ELR (cell line): ENCODE measurements at regions not wholly inside any gene's neighbourhood (a gene's known extent, or its start where the extent isn't known, plus 50 kb on each side); places are given as distances from the start of the nearest gene placed in this dataset.
A peak's percentile ranks its signal among the peaks of the same experiment; 100 is the strongest.
"Not testable (repeated sequence)": the region's sequence is repeated elsewhere in the genome, so short reads cannot be mapped to it uniquely, and the experiment has no call there.

Source experiments
- DNase-seq: peaks from one replicate; pipeline ENCODE4 v3.0.0-alpha.2; 2015; ENCODE audit warnings: low read depth

GRCh38 chr12:8390001-8390777 is 65.6 kb upstream of the CLEC6A start:
- peak; percentile 56 for DNase-seq

- peak; percentile 49 for DNase-seq
Observed at GRCh38 chr12:8396225-8397071, 59.3 kb upstream of the CLEC6A start.

- not testable (repeated sequence) for DNase-seq
Observed at GRCh38 chr12:8397378-8397777, 58.4 kb upstream of the CLEC6A start.

GRCh38 chr12:8399496-8400034 is 56.2 kb upstream of the CLEC6A start:
- not testable (repeated sequence) for DNase-seq

- DNase-seq: not testable (repeated sequence)
Observed at GRCh38 chr12:8403834-8404233, 51.9 kb upstream of the CLEC6A start.

- not testable (repeated sequence) for DNase-seq
Observed at GRCh38 chr12:8404341-8404740, 51.4 kb upstream of the CLEC6A start.
